IPS-18c (cell line): ENCODE measurements at regions not wholly inside any gene's neighbourhood (a gene's known extent, or its start where the extent isn't known, plus 50 kb on each side); places are given as distances from the start of the nearest gene placed in this dataset.
"Not testable (repeated sequence)": the region's sequence is repeated elsewhere in the genome, so short reads cannot be mapped to it uniquely, and the experiment has no call there.

Source experiments
- H3K4me3 ChIP-seq: 2 replicates; pipeline ENCODE4 v1.7.0; 2013; ENCODE audit warnings: low read depth, mild to moderate bottlenecking, low read length, moderate library complexity; ENCODE audit not compliant: insufficient read depth
- H3K9me3 ChIP-seq: one replicate; pipeline ENCODE4 v1.6.1; 2013; ENCODE audit warnings: mild to moderate bottlenecking, low read length, moderate library complexity; ENCODE audit not compliant: control insufficient read depth, insufficient read depth

DNA sequence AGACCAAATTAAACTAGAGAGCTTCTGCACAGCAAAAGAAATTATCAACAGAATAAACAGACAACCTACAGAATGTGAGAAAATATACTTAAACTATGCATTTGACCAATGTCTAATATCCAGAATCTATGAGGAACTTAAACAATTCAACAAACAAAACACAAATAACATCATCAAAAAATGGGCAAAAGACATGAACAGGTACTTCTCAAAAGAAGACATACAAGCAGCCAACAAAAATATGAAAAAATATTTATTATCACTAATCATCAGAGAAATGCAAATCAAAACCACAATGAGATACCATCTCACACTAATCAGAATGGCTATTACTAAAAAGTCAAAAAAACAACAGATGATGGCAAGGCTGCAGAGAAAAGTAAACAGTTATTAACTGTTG, 236.2 kb upstream of the FAT3 start:
- not testable (repeated sequence) for H3K9me3 ChIP-seq, H3K4me3 ChIP-seq

DNA sequence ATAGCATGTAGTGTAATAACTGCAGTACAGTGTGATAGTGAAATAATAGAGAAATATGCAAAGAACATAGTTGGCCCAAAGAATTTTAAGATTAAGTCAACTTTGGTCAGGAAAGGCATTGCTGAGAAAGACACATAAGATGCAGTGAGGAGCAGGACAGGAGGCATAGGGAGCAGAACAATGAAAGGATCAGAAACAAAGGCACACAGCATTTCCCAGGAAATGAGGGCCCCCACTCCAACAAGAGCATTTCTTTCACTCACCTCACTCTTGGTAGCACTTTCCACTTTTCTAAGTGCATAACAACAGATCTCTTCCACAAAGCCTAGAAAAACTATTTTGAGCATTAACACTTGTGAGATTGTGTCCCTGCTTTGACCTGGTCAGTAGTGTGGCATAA, 238.4 kb upstream of the FAT3 start:
- no peak overlapping the region for H3K4me3 ChIP-seq

GRCh38 chr11:91984033-91984584, 240.5 kb upstream of the FAT3 start:
- H3K9me3 ChIP-seq: no peaks in the 10 kb centered on the region

More for the DNA sequence above, 238.4 kb upstream of the FAT3 start:
- no peaks in the 10 kb centered on the region for H3K9me3 ChIP-seq

GRCh38 chr11:91981995-91982394, 242.6 kb upstream of the FAT3 start:
- Histone ChIP-seq H3K4me3 (no peak overlapping the region), H3K9me3 (no peaks in the 10 kb centered on the region)

More at GRCh38 chr11:91984033-91984584, 240.5 kb upstream of the FAT3 start:
- H3K4me3 ChIP-seq: no peak overlapping the region

GRCh38 chr11:91979775-91980174, 244.8 kb upstream of the FAT3 start:
- Histone ChIP-seq H3K9me3 (no peaks in the 10 kb centered on the region), H3K4me3 (no peak overlapping the region)

DNA sequence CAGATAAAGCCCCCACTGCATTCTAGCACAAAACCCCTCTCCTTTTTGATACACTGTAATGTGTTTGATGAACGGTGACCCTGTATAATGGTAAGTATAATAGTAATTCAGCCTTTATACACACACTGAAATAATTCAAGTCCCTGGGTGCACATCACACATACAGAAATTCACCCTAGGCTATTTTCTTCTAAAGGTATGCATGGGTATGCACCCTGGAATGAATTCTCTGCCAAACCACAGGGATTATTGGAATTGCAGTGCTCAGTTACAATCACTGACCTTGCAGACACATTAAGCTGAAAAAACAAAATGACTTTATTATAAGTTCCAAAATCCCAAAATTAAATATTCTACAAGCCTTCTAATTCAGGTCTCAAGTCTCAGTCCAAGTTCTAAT, 245.9 kb upstream of the FAT3 start:
- Histone ChIP-seq H3K4me3 (no peak overlapping the region), H3K9me3 (no peaks in the 10 kb centered on the region)

- Histone ChIP-seq H3K9me3 (no peaks in the 10 kb centered on the region), H3K4me3 (no peak overlapping the region)
Observed at GRCh38 chr11:91972665-91973266, 251.9 kb upstream of the FAT3 start.

DNA sequence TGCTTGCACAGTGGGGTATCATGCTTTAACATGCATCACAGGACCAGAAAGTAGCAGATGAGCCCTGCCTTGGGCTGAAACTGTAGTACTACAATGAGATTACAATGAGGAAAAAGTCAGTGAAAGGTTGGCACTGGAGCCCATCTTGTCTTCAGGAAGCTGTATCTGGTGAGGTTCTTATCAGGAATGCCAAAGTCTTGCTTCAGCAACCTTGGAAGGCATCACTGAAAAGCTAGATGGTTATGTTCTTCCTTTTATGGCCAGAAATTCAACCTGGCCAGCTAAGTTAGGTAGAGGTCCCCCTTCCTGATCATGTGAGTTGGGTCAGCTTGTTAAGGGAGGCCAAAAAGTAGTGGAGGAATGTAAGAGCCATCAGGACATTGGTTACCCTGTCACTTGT, 254.0 kb upstream of the FAT3 start:
- no peak overlapping the region for H3K4me3 ChIP-seq

GRCh38 chr11:91969486-91969885, 255.1 kb upstream of the FAT3 start:
- Histone ChIP-seq H3K4me3 (no peak overlapping the region), H3K9me3 (no peaks in the 10 kb centered on the region)

More for the DNA sequence above, 254.0 kb upstream of the FAT3 start:
- H3K9me3 ChIP-seq: no peaks in the 10 kb centered on the region

DNA sequence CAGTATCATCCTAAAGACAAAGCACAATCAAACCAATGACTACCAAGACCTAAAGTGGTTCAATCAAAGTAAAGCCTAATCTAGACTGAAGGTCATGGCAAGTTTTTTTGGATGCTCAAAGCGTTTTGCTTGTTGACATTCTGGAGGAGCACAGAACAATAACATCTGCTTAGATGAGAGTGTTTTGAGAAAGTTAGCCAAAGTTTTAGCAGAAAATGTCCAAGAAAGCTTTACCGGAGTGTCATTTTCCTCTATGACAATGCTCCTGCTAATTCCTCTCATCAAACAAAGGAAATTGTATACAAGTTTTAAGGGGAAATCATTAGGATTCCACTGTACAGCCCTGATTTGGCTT, 256.9 kb upstream of the FAT3 start:
- no peak overlapping the region for H3K4me3 ChIP-seq
- no peaks in the 10 kb centered on the region for H3K9me3 ChIP-seq

- Histone ChIP-seq H3K9me3 (no peaks in the 10 kb centered on the region), H3K4me3 (no peak overlapping the region)
Observed at GRCh38 chr11:91967026-91967690, 257.5 kb upstream of the FAT3 start.

- no peaks in the 10 kb centered on the region for H3K9me3 ChIP-seq
Observed at GRCh38 chr11:91966368-91966767, 258.2 kb upstream of the FAT3 start.

GRCh38 chr11:91960770-91961169, 263.8 kb upstream of the FAT3 start:
- Histone ChIP-seq H3K9me3 (no peaks in the 10 kb centered on the region), H3K4me3 (no peak overlapping the region)

More at GRCh38 chr11:91966368-91966767, 258.2 kb upstream of the FAT3 start:
- H3K4me3 ChIP-seq: no peak overlapping the region

DNA sequence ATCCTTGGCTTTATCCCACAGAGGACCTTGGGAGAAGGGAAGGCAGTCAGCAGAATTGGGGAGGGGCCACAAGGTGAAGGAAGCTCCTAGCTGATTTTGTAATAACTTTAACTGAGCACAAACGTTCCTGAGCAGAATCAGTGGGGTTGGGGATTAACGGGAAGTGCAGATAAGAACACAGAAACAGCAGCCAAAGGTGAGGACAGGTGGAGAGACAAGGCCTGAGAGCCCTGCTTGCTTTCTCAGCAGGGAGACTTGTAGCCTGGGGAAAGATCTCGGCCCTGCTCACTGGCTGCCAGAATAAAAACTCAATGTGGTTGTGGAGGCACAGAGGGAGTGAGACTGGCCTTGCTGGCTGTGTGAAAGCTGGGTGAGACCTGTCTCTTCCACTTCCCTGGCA, 265.2 kb upstream of the FAT3 start:
- Histone ChIP-seq H3K9me3 (no peaks in the 10 kb centered on the region), H3K4me3 (no peak overlapping the region)

DNA sequence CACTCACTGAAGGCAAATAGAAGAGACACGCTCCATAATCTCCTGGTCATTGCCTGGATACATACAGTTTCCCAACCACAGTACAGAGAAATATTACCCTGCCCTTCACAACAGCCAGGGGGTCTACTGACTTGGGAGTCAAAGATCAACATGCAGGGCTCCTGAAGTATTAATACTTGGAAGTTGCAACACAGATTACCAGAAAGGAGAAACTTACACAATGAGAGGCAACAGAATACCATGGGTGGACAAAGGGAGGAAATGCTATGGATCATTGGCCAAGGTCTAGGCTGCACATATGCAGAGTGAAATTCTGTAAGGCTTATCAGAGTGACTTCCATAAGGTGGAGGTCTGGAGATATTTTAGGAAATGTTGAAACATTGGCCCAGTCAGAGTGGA, 267.9 kb upstream of the FAT3 start:
- no peak overlapping the region for H3K4me3 ChIP-seq
- H3K9me3 ChIP-seq: no peaks in the 10 kb centered on the region

DNA sequence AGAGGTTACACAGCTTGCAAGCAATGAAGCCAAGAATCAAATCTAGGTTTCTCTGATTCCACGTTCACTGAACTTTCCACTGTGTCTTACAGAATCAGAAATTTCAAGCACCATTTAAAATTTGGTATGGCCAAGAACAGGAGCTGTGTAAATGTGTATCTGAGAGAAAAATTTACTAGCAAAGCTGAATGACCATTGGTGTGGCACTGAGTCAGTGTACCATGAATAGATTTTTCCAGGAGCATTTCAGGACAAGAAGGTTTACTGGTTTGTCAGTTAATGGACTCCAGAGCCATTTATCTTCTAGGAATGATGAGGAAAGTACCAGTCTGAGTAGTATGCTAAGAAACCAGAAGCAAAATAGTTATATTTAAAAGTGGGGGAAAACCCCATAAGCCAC, 269.4 kb upstream of the FAT3 start:
- no peak overlapping the region for H3K4me3 ChIP-seq
- no peaks in the 10 kb centered on the region for H3K9me3 ChIP-seq

DNA sequence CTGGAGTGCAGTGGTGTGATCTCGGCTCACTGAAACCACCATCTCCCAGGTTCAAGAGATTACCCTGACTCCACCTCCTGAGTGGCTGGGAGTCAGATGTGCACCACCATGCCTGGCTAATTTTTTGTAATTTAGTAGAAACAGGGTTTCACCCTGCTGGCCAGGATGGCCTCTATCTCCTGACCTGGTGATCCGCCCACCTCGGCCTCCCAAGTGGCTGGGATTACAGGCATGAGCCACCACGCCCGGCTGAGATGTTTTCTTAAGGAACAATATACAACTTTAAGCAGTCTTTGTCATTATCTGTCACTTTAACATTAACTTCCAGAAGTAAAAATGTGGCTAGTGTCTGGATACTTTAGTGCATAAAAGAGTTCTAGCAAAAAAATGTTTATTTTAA, 272.6 kb upstream of the FAT3 start:
- no peak overlapping the region for H3K4me3 ChIP-seq
- H3K9me3 ChIP-seq: no peaks in the 10 kb centered on the region

DNA sequence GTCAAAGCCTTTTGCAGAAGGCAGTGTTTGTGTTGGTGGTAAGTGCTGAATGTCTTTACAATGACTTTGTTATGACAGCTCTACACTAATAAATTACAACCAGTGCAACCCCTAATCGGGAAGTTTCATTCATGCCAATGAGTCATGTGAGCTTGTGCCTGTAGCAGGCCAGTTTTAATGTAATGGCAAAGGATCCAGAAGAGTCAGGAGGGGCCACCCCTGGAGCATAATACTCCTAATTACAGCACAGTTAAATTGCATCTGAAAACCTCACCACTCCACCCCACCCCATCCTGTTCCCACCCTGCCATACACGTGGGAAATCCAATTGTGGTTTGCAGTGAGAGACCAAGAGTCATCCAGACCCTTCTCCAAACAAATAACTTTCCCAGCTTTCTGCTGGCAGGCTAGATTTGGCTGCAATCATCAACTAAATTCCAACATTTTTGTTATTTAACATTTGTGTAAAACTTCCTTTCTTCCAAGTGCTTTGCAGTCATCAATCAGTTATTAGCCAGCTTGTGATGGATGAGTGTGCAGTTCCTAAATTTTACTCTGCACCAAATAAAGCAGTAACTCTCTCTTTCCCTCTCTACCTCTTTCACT, 277.3 kb upstream of the FAT3 start:
- Histone ChIP-seq H3K4me3 (no peak overlapping the region), H3K9me3 (no peaks in the 10 kb centered on the region)
